Esophagus squamous epithelium (tissue), 4 donors: ENCODE measurements at regions not wholly inside any gene's neighbourhood (a gene's known extent, or its start where the extent isn't known, plus 50 kb on each side); places are given as distances from the start of the nearest gene placed in this dataset.

Experiments used
- CTCF ChIP-seq, 6 experiments: fragments of 450-650 bp in 4 of 6; fragments of 200-600 bp in 2 of 6; sonication (generic) in 2 of 6; IDR thresholded peaks; one replicate each; pipeline ENCODE4 v1.5.1; 2016 to 2019; ENCODE audit warnings: antibody characterized with exemption in 6 of 6, mild to moderate bottlenecking in 4 of 6, moderate library complexity in 4 of 6
- POLR2A ChIP-seq, 4 donors: fragments of 450-650 bp; IDR thresholded peaks; one replicate each; pipeline ENCODE4 v1.6.1; 2017; ENCODE audit warnings: antibody characterized with exemption in 4 of 4, mild to moderate bottlenecking in 4 of 4, moderate library complexity in 3 of 4

GRCh38 chr11:120020486-120020885 is 117.4 kb downstream of the TRIM29 start:
- TF ChIP-seq CTCF (IDR thresholded peaks at IDR 0.05), result no peak
- no peak for TF ChIP-seq POLR2A (IDR thresholded peaks at IDR 0.05)
